Right kidney (tissue), 1 donor: ENCODE measurements at regions not wholly inside any gene's neighbourhood (a gene's known extent, or its start where the extent isn't known, plus 50 kb on each side); places are given as distances from the start of the nearest gene placed in this dataset.

Experiments used
- DNase-seq: peaks from one replicate; pipeline ENCODE4 v3.0.0-alpha.2; 2016

- no peak for DNase-seq
Observed at GRCh38 chr1:115412733-115413132, 74.7 kb upstream of the NGF start.

DNA sequence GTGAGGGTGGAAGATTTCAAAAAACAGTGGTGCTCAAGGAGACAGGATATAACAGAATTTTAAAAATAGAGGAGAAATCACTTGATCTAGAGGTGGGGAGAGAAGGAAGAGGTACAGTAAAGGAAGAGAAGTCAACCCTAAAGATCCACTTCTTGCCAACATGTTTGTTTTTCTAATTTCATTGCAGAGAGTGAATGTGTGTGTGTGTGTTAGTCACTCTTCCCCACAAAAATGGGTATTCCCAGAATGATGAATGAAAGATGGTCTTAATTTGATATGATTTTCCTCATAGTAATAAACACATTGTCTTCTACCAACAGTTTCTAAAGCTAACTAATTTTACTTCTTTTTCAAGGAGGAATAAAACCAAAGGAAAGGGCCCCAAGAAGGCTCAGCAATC, 74.2 kb upstream of the NGF start:
- DNase-seq: no peak

GRCh38 chr1:115411371-115412063, 73.5 kb upstream of the NGF start:
- no peak for DNase-seq

DNA sequence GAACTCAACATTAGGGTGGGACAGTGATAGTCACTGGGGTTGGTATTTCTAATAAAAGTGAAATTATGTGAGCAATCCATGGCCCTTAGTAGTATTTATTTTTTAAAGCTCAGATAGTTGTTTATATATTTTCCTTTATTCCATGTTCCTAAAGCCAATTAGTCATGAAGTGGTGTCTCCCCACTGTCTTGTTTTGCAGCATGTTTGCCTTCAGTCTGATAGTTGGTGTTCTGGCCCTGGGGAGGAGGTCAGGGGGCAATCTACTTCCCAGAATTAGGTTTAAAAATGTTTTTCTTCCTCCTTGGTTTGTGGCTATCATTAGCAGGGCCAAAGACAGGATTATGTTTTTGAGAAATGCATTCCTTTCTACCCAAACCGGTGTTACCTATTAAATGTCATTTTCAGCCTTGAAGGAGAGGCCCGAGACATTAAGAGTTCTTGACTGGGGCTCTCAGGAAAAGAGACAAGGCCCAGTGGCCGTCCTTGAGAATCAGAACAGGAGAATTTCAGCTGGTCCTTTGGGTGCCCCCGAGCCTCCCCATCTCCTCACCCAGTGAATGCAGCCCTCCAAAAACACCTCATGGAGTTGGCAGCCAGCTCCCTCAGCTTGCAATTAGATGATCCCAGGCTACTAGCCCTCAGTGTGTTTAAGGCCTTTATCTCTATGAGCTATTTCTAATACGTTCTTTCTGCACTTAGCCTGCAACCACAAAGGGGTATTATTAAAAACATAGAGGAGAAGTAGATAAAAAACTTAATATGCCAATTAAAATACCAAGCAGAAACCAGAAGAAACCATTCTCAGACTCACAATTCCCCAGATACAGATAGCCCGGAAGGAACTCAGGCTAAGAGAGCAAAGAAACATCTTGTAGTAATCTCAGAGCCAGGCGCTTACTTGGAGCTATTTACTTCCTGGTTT, 71.3 kb upstream of the NGF start:
- no peak for DNase-seq

- no peak for DNase-seq
Observed at GRCh38 chr1:115408533-115408932, 70.5 kb upstream of the NGF start.

GRCh38 chr1:115404911-115405310, 66.9 kb upstream of the NGF start:
- DNase-seq: no peak

- DNase-seq: no peak
Observed at GRCh38 chr1:115402753-115403184, 64.7 kb upstream of the NGF start.

DNA sequence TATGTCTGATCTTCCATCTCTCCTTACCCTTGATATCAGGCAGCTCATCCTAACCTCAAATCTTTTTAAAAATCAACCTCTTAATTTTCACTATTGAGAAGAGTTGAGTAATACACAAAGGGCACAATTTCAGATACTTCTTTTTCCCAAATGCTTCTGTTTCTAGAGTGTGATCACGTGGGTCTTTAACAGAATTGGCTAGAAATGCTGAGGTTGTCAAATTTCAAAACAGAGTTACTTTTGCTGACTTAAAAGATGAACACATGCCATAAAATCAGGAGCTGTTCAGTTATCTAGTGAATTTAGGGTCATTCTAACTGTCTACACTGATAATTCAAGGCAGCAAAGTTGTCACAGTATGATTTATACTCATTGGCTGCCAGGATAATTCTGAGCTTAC, 63.6 kb upstream of the NGF start:
- DNase-seq: no peak

DNA sequence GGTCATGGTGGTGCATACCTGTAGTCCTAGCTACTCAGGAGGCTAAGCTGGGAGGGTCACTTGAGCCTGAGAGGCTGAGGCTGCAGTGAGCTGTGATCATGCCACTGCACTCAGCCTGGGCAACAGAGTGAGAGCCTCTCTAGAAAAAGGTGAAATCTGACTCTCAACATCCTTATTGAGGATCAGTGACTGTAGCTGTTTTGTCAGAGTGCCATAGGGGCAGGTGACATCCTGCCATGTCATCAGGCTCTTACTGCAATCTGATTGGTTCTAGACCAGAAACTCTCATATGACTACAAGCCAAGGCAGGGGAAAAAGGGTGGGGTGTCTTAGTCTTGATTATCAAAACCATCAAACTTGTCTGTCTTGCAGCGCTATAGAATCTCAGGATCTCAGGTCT, 62.8 kb upstream of the NGF start:
- DNase-seq: no peak

DNA sequence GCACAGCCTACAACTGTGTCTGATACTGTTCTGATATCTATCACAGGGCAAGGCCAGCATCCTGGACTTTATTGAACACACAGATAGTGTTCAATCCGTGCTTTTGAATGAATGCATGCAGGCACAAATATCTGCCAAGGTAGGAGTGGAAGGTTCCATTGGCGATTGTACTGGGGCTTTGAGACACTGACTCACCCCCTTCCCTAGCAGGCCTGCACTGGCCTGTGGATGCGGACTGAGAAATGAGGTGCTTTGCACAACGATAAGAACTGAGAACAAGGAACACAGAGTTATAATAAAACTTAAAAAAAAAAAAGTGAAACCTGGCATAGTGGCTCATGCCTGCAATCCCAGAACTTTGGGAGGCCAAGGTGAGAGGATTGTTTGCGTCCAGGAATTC, 62.4 kb upstream of the NGF start:
- no peak for DNase-seq

- no peak for DNase-seq
Observed at GRCh38 chr1:115398745-115399144, 60.7 kb upstream of the NGF start.
